SK-N-SH treated with all-trans-retinoic acid at 6 μM for 48 hours (cell line): ENCODE measurements at regions not wholly inside any gene's neighbourhood (a gene's known extent, or its start where the extent isn't known, plus 50 kb on each side); places are given as distances from the start of the nearest gene placed in this dataset.

Experiments
- ATAC-seq: fragments of 200-7000 bp; cut with Tn5 transposase; 3 replicates; pipeline ENCODE4 v1.9.1; 2020; ENCODE audit warnings: mild to moderate bottlenecking, moderate library complexity
- BACH2 ChIP-seq: fragments of 250-450 bp; sonication (Bioruptor Pico); IDR thresholded peaks from 2 replicates; pipeline ENCODE4 v1.9.0; 2021; ENCODE audit warnings: mild to moderate bottlenecking, borderline replicate concordance
- CREB5 ChIP-seq: fragments of 250-450 bp; sonication (Bioruptor Pico); IDR thresholded peaks from 2 replicates; pipeline ENCODE4 v1.5.1; 2020; ENCODE audit warnings: low read depth, mild to moderate bottlenecking, moderate library complexity
- CSDC2 ChIP-seq: fragments of 250-450 bp; sonication (Bioruptor Pico); IDR thresholded peaks from 2 replicates; pipeline ENCODE4 v1.5.0; 2020; ENCODE audit warnings: mild to moderate bottlenecking, moderate library complexity
- CSRNP3 ChIP-seq: fragments of 250-450 bp; sonication (Bioruptor Pico); IDR thresholded peaks from 2 replicates; pipeline ENCODE4 v1.5.1; 2021; ENCODE audit warnings: mild to moderate bottlenecking, moderate library complexity
- ESRRG ChIP-seq: fragments of 250-450 bp; sonication (Bioruptor Pico); IDR thresholded peaks from 2 replicates; pipeline ENCODE4 v1.6.1; 2021; ENCODE audit warnings: mild to moderate bottlenecking
- GLIS3 ChIP-seq: fragments of 250-450 bp; sonication (Bioruptor Pico); IDR thresholded peaks from 2 replicates; pipeline ENCODE4 v1.5.0; 2020; ENCODE audit warnings: mild to moderate bottlenecking, moderate library complexity
- ISL1 ChIP-seq: fragments of 250-450 bp; sonication (Bioruptor Pico); IDR thresholded peaks from 2 replicates; pipeline ENCODE4 v2.1.2; 2022; ENCODE audit warnings: mild to moderate bottlenecking, moderate library complexity
- OSR1 ChIP-seq: fragments of 250-450 bp; sonication (Bioruptor Pico); IDR thresholded peaks from 2 replicates; pipeline ENCODE4 v1.8.0; 2022; ENCODE audit warnings: moderate library complexity, mild to moderate bottlenecking, inconsistent platforms
- POU6F1 ChIP-seq: fragments of 250-450 bp; sonication (Bioruptor Pico); IDR thresholded peaks from 2 replicates; pipeline ENCODE4 v1.8.0; 2021; ENCODE audit warnings: low read depth, mild to moderate bottlenecking, moderate library complexity, borderline replicate concordance
- PPARA ChIP-seq: fragments of 250-450 bp; sonication (Bioruptor Pico); IDR thresholded peaks from 2 replicates; pipeline ENCODE4 v1.5.0; 2020; ENCODE audit warnings: mild to moderate bottlenecking, borderline replicate concordance
- RARB ChIP-seq: fragments of 250-450 bp; sonication (Bioruptor Pico); IDR thresholded peaks from 2 replicates; pipeline ENCODE4 v1.8.0; 2021; ENCODE audit warnings: mild to moderate bottlenecking, moderate library complexity
- SNAI2 ChIP-seq: fragments of 250-450 bp; sonication (Bioruptor Pico); IDR thresholded peaks from 2 replicates; pipeline ENCODE4 v1.5.0; 2020; ENCODE audit warnings: mild to moderate bottlenecking, moderate library complexity
- TCF4 ChIP-seq: fragments of 250-450 bp; sonication (Bioruptor Pico); IDR thresholded peaks from 2 replicates; pipeline ENCODE4 v1.8.0; 2021; ENCODE audit warnings: mild to moderate bottlenecking, moderate library complexity, borderline replicate concordance
- TOX ChIP-seq: fragments of 250-450 bp; sonication (Bioruptor Pico); IDR thresholded peaks from 2 replicates; pipeline ENCODE4 v1.8.0; 2021; ENCODE audit warnings: mild to moderate bottlenecking, moderate library complexity, borderline replicate concordance
- TSHZ2 ChIP-seq: fragments of 250-450 bp; sonication (Bioruptor Pico); IDR thresholded peaks from 2 replicates; pipeline ENCODE4 v1.5.0; 2020; ENCODE audit warnings: mild to moderate bottlenecking, moderate library complexity
- ZC3H10 ChIP-seq: fragments of 250-450 bp; sonication (Bioruptor Pico); IDR thresholded peaks from 2 replicates; pipeline ENCODE4 v1.5.1; 2021; ENCODE audit warnings: mild to moderate bottlenecking, moderate library complexity
- ZFP3 ChIP-seq: fragments of 250-450 bp; sonication (Bioruptor Pico); IDR thresholded peaks from 2 replicates; pipeline ENCODE4 v1.5.0; 2020; ENCODE audit warnings: mild to moderate bottlenecking, moderate library complexity
- ZFP30 ChIP-seq: fragments of 450-650 bp; formaldehyde crosslinking; IDR thresholded peaks from 2 replicates; pipeline ENCODE4 v1.5.0; 2022; ENCODE audit warnings: mild to moderate bottlenecking, moderate library complexity
- ZNF565 ChIP-seq: fragments of 450-650 bp; formaldehyde crosslinking; conservative IDR thresholded peaks from 2 replicates; pipeline ENCODE4 v1.5.0; 2020; ENCODE audit warnings: low read depth, mild to moderate bottlenecking, moderate library complexity
- ZNF70 ChIP-seq: fragments of 450-650 bp; formaldehyde crosslinking; IDR thresholded peaks from 2 replicates; pipeline ENCODE4 v1.5.0; 2020; ENCODE audit warnings: mild to moderate bottlenecking, moderate library complexity
- ZNF8 ChIP-seq: fragments of 450-650 bp; formaldehyde crosslinking; IDR thresholded peaks from 2 replicates; pipeline ENCODE4 v1.5.0; 2020; ENCODE audit warnings: mild to moderate bottlenecking, moderate library complexity

- TF ChIP-seq ISL1, result no peak
- no peak for TF ChIP-seq GLIS3 (CRISPR knock-in tag)
- TF ChIP-seq POU6F1, result no peak
- no peak for TF ChIP-seq ZNF70 (CRISPR knock-in tag)
- TF ChIP-seq TSHZ2 (CRISPR knock-in tag), result no peak
- TF ChIP-seq, all 23 proteins: peak for 0
- no peak for ATAC-seq
Observed at GRCh38 chr16:87166321-87166720, 150.9 kb downstream of the C16orf95 start.

- no peak for ATAC-seq
- no peak for TF ChIP-seq CREB5 (CRISPR knock-in tag)
- no peak for TF ChIP-seq ZNF565
- TF ChIP-seq SNAI2 (CRISPR knock-in tag), result no peak
- TF ChIP-seq RARB (CRISPR knock-in tag), result no peak
- no peak for TF ChIP-seq ZC3H10 (CRISPR knock-in tag)
- no peak for TF ChIP-seq CSRNP3 (CRISPR knock-in tag)
- no peak for TF ChIP-seq ZNF8 (CRISPR knock-in tag)
- no peak for TF ChIP-seq ZFP3 (CRISPR knock-in tag)
- no peak for TF ChIP-seq TSHZ2 (CRISPR knock-in tag)
- TF ChIP-seq ESRRG (CRISPR knock-in tag), result no peak
- TF ChIP-seq ZFP30 (CRISPR knock-in tag), result no peak
- no peak for TF ChIP-seq ISL1
- no peak for TF ChIP-seq BACH2 (CRISPR knock-in tag)
- no peak for TF ChIP-seq CSDC2 (CRISPR knock-in tag)
Observed at GRCh38 chr16:87166934-87167333, 150.3 kb downstream of the C16orf95 start.

- no peak for ATAC-seq
- TF ChIP-seq CREB5 (CRISPR knock-in tag), result no peak
- TF ChIP-seq ZNF8 (CRISPR knock-in tag), result no peak
- no peak for TF ChIP-seq PPARA
- no peak for TF ChIP-seq CSRNP3 (CRISPR knock-in tag)
- no peak for TF ChIP-seq TCF4
- TF ChIP-seq ZNF565, result no peak
- no peak for TF ChIP-seq TSHZ2 (CRISPR knock-in tag)
- TF ChIP-seq ZFP30 (CRISPR knock-in tag), result no peak
- no peak for TF ChIP-seq ISL1
- TF ChIP-seq SNAI2 (CRISPR knock-in tag), result no peak
- TF ChIP-seq RARB (CRISPR knock-in tag), result no peak
- TF ChIP-seq ZFP3 (CRISPR knock-in tag), result no peak
- no peak for TF ChIP-seq TOX (CRISPR knock-in tag)
- TF ChIP-seq CSDC2 (CRISPR knock-in tag), result no peak
- no peak for TF ChIP-seq ZC3H10 (CRISPR knock-in tag)
- no peak for TF ChIP-seq ESRRG (CRISPR knock-in tag)
- TF ChIP-seq OSR1 (CRISPR knock-in tag), result no peak
Observed at GRCh38 chr16:87169509-87169995, 147.6 kb downstream of the C16orf95 start.
